IMR-90 (cell line): ENCODE measurements at regions not wholly inside any gene's neighbourhood (a gene's known extent, or its start where the extent isn't known, plus 50 kb on each side); places are given as distances from the start of the nearest gene placed in this dataset.

Experiments
- ATAC-seq: fragments of 200-7000 bp; cut with Tn5 transposase; 2 replicates; pipeline ENCODE4 v1.9.1; 2020; ENCODE audit warnings: low read depth, mild to moderate bottlenecking, moderate library complexity
- BruUV-seq: library from RNA; stranded (reverse); fragments of 400-500 nt; replicated peaks from 2 replicates; lab custom pipeline; 2021; lab: Mats Ljungman, UMichigan
- CTCF ChIA-PET: fragments of 300-600 bp; formaldehyde crosslinking; extraction: SDS; loops from one replicate; lab custom pipeline; 2021; ENCODE audit warnings: antibody characterized with exemption; lab: Yijun Ruan, JAX
- POLR2A ChIA-PET: fragments of 300-600 bp; sonication (Branson Sonifier 250); formaldehyde crosslinking; loops from one replicate; lab custom pipeline; 2022; ENCODE audit warnings: antibody characterized with exemption; ENCODE audit not compliant: unreplicated experiment; lab: Charles Lee
- DNase-seq: peaks from one replicate; pipeline ENCODE4 v3.0.0; 2013
- H2AFZ ChIP-seq: replicated peaks from 2 replicates; pipeline ENCODE3; 2013; ENCODE audit warnings: low read length, mild to moderate bottlenecking; ENCODE audit not compliant: poor library complexity
- H2AK5ac ChIP-seq: 2 replicates; pipeline ENCODE4 v1.6.1; 2013; ENCODE audit warnings: low read depth, low read length, inconsistent platforms
- H2AK9ac ChIP-seq: replicated peaks from 2 replicates; pipeline ENCODE3; 2013; ENCODE audit warnings: mild to moderate bottlenecking, low read depth, low read length, moderate library complexity; ENCODE audit not compliant: poor library complexity
- H2BK120ac ChIP-seq: 2 replicates; pipeline ENCODE4 v1.6.1; 2013; ENCODE audit warnings: low read depth, low read length, inconsistent platforms
- H2BK15ac ChIP-seq: 3 replicates; pipeline ENCODE4 v1.6.1; 2013; ENCODE audit warnings: low read depth, low read length, inconsistent platforms
- H2BK20ac ChIP-seq: 2 replicates; pipeline ENCODE4 v1.6.1; 2013; ENCODE audit warnings: low read depth, mild to moderate bottlenecking, inconsistent platforms, low read length, moderate library complexity
- H2BK5ac ChIP-seq: 2 replicates; pipeline ENCODE4 v1.6.1; 2013; ENCODE audit warnings: mild to moderate bottlenecking, low read depth, low read length, inconsistent platforms; ENCODE audit not compliant: poor library complexity, severe bottlenecking
- H3K14ac ChIP-seq: replicated peaks from 2 replicates; pipeline ENCODE4 v1.6.1; 2013; ENCODE audit warnings: low read depth, low read length, inconsistent platforms
- H3K18ac ChIP-seq: 2 replicates; pipeline ENCODE4 v1.6.1; 2013; ENCODE audit warnings: low read depth, low read length, control low read depth
- H3K23ac ChIP-seq: 2 replicates; pipeline ENCODE4 v1.6.1; 2013; ENCODE audit warnings: low read depth, low read length, inconsistent platforms
- H3K27ac ChIP-seq: 2 replicates; pipeline ENCODE4 v1.5.1; 2013; ENCODE audit warnings: mild to moderate bottlenecking, control low read depth, low read length; ENCODE audit not compliant: insufficient read depth
- H3K27me3 ChIP-seq: 2 replicates; pipeline ENCODE4 v1.6.1; 2013; ENCODE audit warnings: low read length; ENCODE audit not compliant: control insufficient read depth, insufficient read depth
- H3K36me3 ChIP-seq: 2 replicates; pipeline ENCODE4 v1.6.1; 2013; ENCODE audit warnings: low read length, mixed read lengths; ENCODE audit not compliant: control insufficient read depth, insufficient read depth
- H3K4ac ChIP-seq: 2 replicates; pipeline ENCODE4 v1.6.1; 2013; ENCODE audit warnings: low read depth, low read length, inconsistent platforms
- H3K4me1 ChIP-seq: 2 replicates; pipeline ENCODE4 v1.6.1; 2013; ENCODE audit warnings: low read length, mixed read lengths; ENCODE audit not compliant: control insufficient read depth, insufficient read depth
- H3K4me2 ChIP-seq: 2 replicates; pipeline ENCODE4 v1.6.1; 2013; ENCODE audit warnings: low read depth, mild to moderate bottlenecking, control low read depth, low read length, moderate library complexity
- H3K4me3 ChIP-seq: 2 replicates; pipeline ENCODE4 v1.5.1; 2013; ENCODE audit warnings: low read depth, mild to moderate bottlenecking, control low read depth, low read length, moderate library complexity; ENCODE audit not compliant: insufficient read depth
- H3K56ac ChIP-seq: 2 replicates; pipeline ENCODE4 v1.6.1; 2013; ENCODE audit warnings: low read length, inconsistent platforms; ENCODE audit not compliant: insufficient read depth; ENCODE audit errors: extremely low read depth
- H3K79me1 ChIP-seq, 2 experiments: 2 replicates each; pipeline ENCODE4 v1.6.1; 2013; ENCODE audit warnings: low read length in 2 of 2, inconsistent platforms in 1 of 2, low read depth in 1 of 2
- H3K9ac ChIP-seq: 2 replicates; pipeline ENCODE4 v1.6.1; 2013; ENCODE audit warnings: low read depth, low read length, control low read depth
- H3K9me1 ChIP-seq: 2 replicates; pipeline ENCODE4 v1.6.1; 2013; ENCODE audit warnings: low read length, inconsistent platforms; ENCODE audit not compliant: insufficient read depth
- H3K9me3 ChIP-seq: 2 replicates; pipeline ENCODE4 v1.6.1; 2013; ENCODE audit warnings: low read length; ENCODE audit not compliant: control insufficient read depth, insufficient read depth
- H4K20me1 ChIP-seq: 2 replicates; pipeline ENCODE4 v1.6.1; 2013; ENCODE audit warnings: low read length, inconsistent platforms; ENCODE audit not compliant: insufficient read depth
- H4K5ac ChIP-seq: 2 replicates; pipeline ENCODE4 v1.6.1; 2013; ENCODE audit warnings: mild to moderate bottlenecking, low read depth, low read length, control low read depth
- H4K8ac ChIP-seq, 2 experiments: 2 replicates each; pipeline ENCODE4 v1.6.1; 2013; ENCODE audit warnings: low read depth in 2 of 2, low read length in 2 of 2, control low read depth in 1 of 2, inconsistent platforms in 1 of 2
- H4K91ac ChIP-seq: 2 replicates; pipeline ENCODE4 v1.6.1; 2013; ENCODE audit warnings: low read depth, low read length, inconsistent platforms; ENCODE audit not compliant: insufficient read depth
- BHLHE40 ChIP-seq: fragments of 150-350 bp; IDR thresholded peaks from 2 replicates; pipeline ENCODE4 v1.6.1; 2016; ENCODE audit warnings: mild to moderate bottlenecking, low read depth, low read length
- CEBPB ChIP-seq: IDR thresholded peaks from 2 replicates; pipeline ENCODE4 v1.6.1; 2012; ENCODE audit warnings: low read depth, low read length, improper control_type of control experiment
- CHD1 ChIP-seq: IDR thresholded peaks from 2 replicates; pipeline ENCODE4 v1.6.1; 2012; ENCODE audit warnings: low read depth, low read length, improper control_type of control experiment
- CTCF ChIP-seq: conservative IDR thresholded peaks from 2 replicates; pipeline ENCODE4 v1.5.1; 2012; ENCODE audit warnings: mild to moderate bottlenecking, low read depth, low read length, improper control_type of control experiment
- ELK1 ChIP-seq: fragments of 150-350 bp; IDR thresholded peaks from 2 replicates; pipeline ENCODE4 v1.6.1; 2016; ENCODE audit warnings: low read depth, mild to moderate bottlenecking, low read length, moderate library complexity, borderline replicate concordance
- MAFK ChIP-seq: IDR thresholded peaks from 2 replicates; pipeline ENCODE4 v1.6.1; 2012; ENCODE audit warnings: low read depth, low read length, improper control_type of control experiment
- MAZ ChIP-seq: IDR thresholded peaks from 2 replicates; pipeline ENCODE4 v1.6.1; 2012; ENCODE audit warnings: low read depth, mild to moderate bottlenecking, low read length, improper control_type of control experiment, moderate library complexity, borderline replicate concordance
- MXI1 ChIP-seq: IDR thresholded peaks from 2 replicates; pipeline ENCODE4 v1.6.1; 2012; ENCODE audit warnings: low read depth, mild to moderate bottlenecking, low read length, moderate library complexity, borderline replicate concordance
- NFE2L2 ChIP-seq: fragments of 150-350 bp; IDR thresholded peaks from 2 replicates; pipeline ENCODE4 v1.6.1; 2016; ENCODE audit warnings: low read depth, mild to moderate bottlenecking, low read length
- POLR2A ChIP-seq: IDR thresholded peaks from 2 replicates; pipeline ENCODE4 v1.6.1; 2012; ENCODE audit warnings: mild to moderate bottlenecking, low read depth, low read length
- RAD21 ChIP-seq: IDR thresholded peaks from 2 replicates; pipeline ENCODE4 v1.6.1; 2012; ENCODE audit warnings: low read length, improper control_type of control experiment
- RFX5 ChIP-seq: IDR thresholded peaks from 2 replicates; pipeline ENCODE4 v1.8.0; 2012; ENCODE audit warnings: low read depth, mild to moderate bottlenecking, low read length, moderate library complexity
- SMC3 ChIP-seq: fragments of 150-350 bp; IDR thresholded peaks from 2 replicates; pipeline ENCODE4 v1.6.1; 2016; ENCODE audit warnings: low read depth, mild to moderate bottlenecking, antibody characterized with exemption, low read length, moderate library complexity
- USF2 ChIP-seq: fragments of 150-350 bp; IDR thresholded peaks from 2 replicates; pipeline ENCODE4 v1.6.1; 2017; ENCODE audit warnings: mild to moderate bottlenecking, antibody characterized with exemption, low read length, low read depth
- WGBS, 2 experiments: methylation state at CpG; one replicate each; pipeline versions ENCODE4 v1.1.5 to v1.1.7; 2013; ENCODE audit warnings: missing lambda C conversion rate in 2 of 2; ENCODE audit not compliant: insufficient read length in 1 of 2; ENCODE audit errors: extremely low coverage in 2 of 2; 5-methylcytosine and 5-hydroxymethylcytosine counted together
- dilution Hi-C: fragments of 300-500 bp; cut with HindIII; formaldehyde crosslinking; loops from one replicate; pipeline ENCODE4 v1.14.3; 2018; ENCODE audit warnings: low sequenced_read_pairs; ENCODE audit not compliant: unreplicated experiment
- in situ Hi-C: fragments of 300-500 bp; cut with MboI; formaldehyde crosslinking; loops from 3 replicates; pipeline ENCODE4 v1.14.3; 2019; ENCODE audit warnings: low sequenced_read_pairs, inconsistent platforms, mixed read lengths
- intact Hi-C: fragments of 100-400 bp; cut with micrococcal nuclease; formaldehyde crosslinking; loops from 2 replicates; pipeline ENCODE4 v1.10.0; 2022

GRCh38 chr7:114214466-114214865 is 200.1 kb upstream of the FOXP2 start:
- Histone ChIP-seq H2BK15ac (no peak overlapping the region), H3K4me1 (no peaks in the 10 kb centered on the region), H3K4ac (no peak overlapping the region), H4K8ac (no peak overlapping the region), H4K5ac (no peak overlapping the region), H3K23ac (no peak overlapping the region), H3K18ac (no peak overlapping the region), H3K9ac (no peak overlapping the region), H4K91ac (no peak overlapping the region), H3K4me3 (no peak overlapping the region), H3K27me3 (no peaks in the 10 kb centered on the region), H3K14ac (no peak overlapping the region), H3K4me2 (no peak overlapping the region), H3K9me1 (no peaks in the 10 kb centered on the region), H3K27ac (no peak overlapping the region), H3K36me3 (no peaks in the 10 kb centered on the region), H3K79me1 (no peaks in the 10 kb centered on the region), H2BK5ac (no peak overlapping the region), H3K56ac (no peak overlapping the region), H4K20me1 (no peaks in the 10 kb centered on the region), H3K9me3 (no peaks in the 10 kb centered on the region), H2BK120ac (no peak overlapping the region), H2BK20ac (no peak overlapping the region), H2AK9ac (no peak overlapping the region), H2AFZ (no peak overlapping the region), H2AK5ac (no peak overlapping the region)
- no peak for ATAC-seq
- intact Hi-C loops (no loop called here), dilution Hi-C loops (no loop called here), in situ Hi-C loops (no loop called here)
- DNase-seq: no peak
- POLR2A ChIA-PET: no interaction called here
- no peak for TF ChIP-seq ELK1
- no peak for TF ChIP-seq CHD1
- TF ChIP-seq MXI1: no peak
- no peak for TF ChIP-seq RAD21
- no peak for TF ChIP-seq CEBPB
- TF ChIP-seq SMC3: no peak
- TF ChIP-seq POLR2A: no peak
- TF ChIP-seq MAZ: no peak
- TF ChIP-seq RFX5: no peak
- no peak for TF ChIP-seq BHLHE40
- no peak for TF ChIP-seq USF2
- TF ChIP-seq CTCF: no peak
- TF ChIP-seq NFE2L2: no peak
- no peak for TF ChIP-seq MAFK
- WGBS, 2 experiments: no CpG with 5 or more reads among the region's 2 CpGs
- BruUV-seq: no TSS peak
- CTCF ChIA-PET: no interaction called here
